HG03103 (cell line): ENCODE measurements at regions not wholly inside any gene's neighbourhood (a gene's known extent, or its start where the extent isn't known, plus 50 kb on each side); places are given as distances from the start of the nearest gene placed in this dataset.

Experiments used
- ATAC-seq: cut with Tn5 transposase; IDR thresholded peaks from one replicate; pipeline ENCODE4 v1.9.1; 2021; ENCODE audit warnings: low read depth; ENCODE audit not compliant: unreplicated experiment

GRCh38 chr5:147162740-147163139 lies 72.1 kb upstream of the STK32A start:
- ATAC-seq: no peak

DNA sequence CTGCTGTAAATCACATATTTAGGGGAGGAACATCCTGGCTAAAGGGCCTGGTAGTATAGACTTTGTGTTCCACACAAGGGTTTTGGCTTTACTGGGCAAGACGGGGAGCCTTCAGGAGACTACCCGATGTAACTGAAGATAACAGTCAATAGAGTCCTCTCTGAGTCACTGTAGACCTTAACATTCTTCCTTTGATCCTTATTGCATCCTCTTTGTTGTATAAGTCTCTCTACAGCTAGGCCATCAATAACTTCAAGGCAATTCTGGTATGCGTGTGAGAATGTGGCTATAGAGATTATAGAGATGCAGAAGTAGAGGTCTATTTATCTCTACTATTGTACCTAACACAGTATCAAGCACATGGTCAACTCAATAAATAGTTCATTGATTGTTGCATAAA lies 67.3 kb upstream of the STK32A start:
- no peak for ATAC-seq

DNA sequence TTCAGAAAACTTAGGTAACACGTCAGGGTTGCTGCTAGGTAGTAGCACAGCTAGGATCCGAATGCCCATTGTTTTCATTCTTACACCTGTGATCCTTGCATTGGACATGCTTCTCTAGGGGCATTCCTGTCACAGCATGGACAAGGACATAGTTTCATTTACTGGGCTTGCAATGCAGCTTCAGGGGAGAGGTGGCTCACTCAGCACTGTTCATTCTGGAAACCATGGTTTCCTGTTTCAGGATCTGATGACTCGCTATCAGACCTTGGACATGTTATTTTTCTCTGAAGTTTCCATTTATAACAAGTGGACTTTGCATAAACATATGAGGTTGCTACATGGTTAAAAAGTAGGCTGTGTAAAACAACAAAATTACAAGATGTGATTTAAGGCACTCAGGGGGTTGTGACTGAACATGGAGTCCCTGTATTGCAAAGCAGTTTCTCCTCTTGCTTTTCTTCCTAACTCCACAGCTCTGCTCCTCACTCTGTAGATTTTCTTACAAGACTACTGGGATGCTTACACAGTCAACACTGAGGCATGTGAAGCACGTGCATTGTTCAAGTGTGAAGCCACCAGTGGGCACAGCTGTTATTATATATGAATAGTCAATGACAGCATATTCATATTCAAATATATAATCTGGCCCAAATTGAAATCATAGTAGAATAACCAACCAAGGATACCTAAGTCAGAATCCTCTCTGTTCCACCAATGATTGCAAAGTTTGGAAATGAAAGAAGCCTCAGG lies 66.1 kb upstream of the STK32A start:
- no peak for ATAC-seq

- ATAC-seq: no peak
Observed at GRCh38 chr5:147169399-147169798, 65.4 kb upstream of the STK32A start.

GRCh38 chr5:147169901-147170300 lies 64.9 kb upstream of the STK32A start:
- ATAC-seq: no peak

DNA sequence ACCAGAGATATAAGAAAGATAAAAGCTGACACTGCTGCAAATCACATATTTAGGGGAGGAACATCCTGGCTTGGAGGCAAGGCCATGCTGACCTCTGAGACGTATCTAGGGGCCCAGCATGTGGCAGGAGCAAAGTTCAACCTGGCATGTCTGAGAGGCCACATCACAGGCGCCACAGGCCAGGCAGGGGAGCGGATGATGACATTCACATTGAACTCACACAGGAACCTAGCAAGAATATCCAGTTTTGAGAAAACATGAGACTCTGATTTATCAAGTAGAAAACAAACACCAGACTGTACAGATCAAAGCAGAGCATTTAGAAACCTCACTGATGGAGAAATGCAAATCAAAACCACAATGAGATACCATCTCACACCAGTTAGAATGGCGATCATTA lies 64.2 kb upstream of the STK32A start:
- peak; percentile 60 for ATAC-seq

DNA sequence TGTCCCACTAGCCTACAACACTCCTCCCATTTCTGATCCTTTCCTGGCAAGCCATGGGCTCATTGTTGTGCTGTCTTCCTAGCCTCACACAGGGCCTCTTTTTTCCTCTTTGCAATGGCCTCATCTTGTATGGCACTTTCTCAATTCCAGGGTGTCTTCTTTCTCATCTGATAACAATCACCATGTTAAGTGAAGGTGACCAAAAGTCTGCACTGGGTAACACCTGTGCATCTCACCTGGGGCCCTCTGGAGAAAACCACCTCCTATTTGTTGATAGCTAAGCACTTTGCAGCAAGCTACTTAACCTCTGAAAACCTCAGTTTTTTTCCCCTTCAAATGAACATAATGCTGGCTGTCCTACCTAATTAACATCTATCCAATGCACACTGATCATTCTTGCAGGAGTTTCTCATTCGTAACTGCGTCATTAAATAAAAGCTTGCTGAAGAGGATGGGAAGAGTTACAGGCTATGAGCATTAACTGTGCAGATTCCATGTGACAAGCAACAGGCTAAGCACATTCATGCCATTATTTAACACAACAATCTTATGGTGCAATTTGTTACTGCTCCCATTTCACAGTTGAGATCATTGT lies 60.1 kb upstream of the STK32A start:
- ATAC-seq: no peak

GRCh38 chr5:147175516-147176097 lies 59.2 kb upstream of the STK32A start:
- ATAC-seq: no peak

GRCh38 chr5:147176422-147176821 lies 58.4 kb upstream of the STK32A start:
- ATAC-seq: no peak

DNA sequence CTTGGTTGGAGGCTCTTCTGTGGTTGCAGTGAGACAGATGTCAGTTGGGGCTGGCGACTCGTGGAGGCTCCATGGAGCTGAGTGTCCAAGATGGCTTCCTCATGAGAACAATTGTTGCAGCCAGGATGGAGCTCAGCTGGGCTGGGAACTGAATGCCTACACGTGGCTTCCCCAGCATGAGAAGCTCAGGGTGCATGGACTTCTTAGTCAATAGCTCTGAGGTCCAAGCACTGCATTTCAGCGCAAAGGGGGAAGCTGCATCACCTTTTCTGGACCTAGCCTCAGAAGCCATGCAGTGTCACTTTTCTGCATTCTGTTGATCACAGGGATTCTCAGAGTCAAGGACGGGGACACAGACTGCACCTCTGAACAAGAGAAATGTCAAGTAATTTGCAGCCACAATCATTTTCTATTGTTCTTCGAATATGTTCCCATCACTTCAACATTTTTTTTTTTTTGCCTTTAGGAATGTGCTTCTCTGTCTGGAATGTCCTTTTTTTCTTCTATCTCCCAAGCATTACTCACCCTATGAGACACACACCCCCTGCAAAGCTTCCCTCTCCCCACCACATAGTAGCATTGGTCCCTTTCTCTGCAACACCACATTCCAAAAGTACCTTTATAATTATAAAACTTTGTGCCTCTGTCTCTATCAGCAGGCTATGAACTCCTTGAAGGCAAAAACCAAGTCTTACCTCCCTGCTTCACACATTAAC lies 57.5 kb upstream of the STK32A start:
- ATAC-seq: no peak

DNA sequence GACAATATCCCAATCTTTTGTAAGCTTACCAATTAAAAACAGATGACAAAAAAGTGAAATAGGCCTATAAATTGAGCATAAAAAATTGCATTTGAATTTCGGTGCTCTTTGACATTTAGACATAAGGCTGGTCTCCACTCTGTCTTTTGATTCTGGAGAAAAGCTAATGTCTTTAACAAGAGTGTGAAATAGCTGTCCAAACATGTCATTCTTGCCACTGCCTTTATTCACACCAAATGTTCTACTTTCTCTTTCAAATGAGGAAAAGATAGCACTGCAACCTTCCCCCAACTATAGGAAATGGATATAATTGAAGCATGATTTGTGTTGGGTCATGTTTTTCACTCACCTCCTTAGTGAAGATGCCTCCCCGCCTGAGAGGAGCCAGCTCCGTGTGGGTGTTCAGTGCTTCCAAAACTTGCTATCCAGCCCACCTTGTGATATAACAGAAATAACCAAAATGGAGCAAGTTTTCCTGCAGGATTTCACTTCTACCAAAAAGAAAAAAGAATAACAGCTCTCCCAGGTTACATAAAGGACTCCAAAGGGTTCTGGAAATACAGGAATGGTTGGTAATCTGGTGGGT lies 55.2 kb upstream of the STK32A start:
- no peak for ATAC-seq

GRCh38 chr5:147180751-147181150 lies 54.1 kb upstream of the STK32A start:
- ATAC-seq: no peak
